CD4-positive, alpha-beta T cell treated with Interleukin-2 at 100 ng/mL for 4 hours (primary cell): ENCODE measurements at regions not wholly inside any gene's neighbourhood (a gene's known extent, or its start where the extent isn't known, plus 50 kb on each side); places are given as distances from the start of the nearest gene placed in this dataset.
"Not testable (repeated sequence)": the region's sequence is repeated elsewhere in the genome, so short reads cannot be mapped to it uniquely, and the experiment has no call there.

Experiments
- DNase-seq: peaks from one replicate; pipeline ENCODE4 v3.0.0-alpha.2; 2020; ENCODE audit warnings: low spot score

DNA sequence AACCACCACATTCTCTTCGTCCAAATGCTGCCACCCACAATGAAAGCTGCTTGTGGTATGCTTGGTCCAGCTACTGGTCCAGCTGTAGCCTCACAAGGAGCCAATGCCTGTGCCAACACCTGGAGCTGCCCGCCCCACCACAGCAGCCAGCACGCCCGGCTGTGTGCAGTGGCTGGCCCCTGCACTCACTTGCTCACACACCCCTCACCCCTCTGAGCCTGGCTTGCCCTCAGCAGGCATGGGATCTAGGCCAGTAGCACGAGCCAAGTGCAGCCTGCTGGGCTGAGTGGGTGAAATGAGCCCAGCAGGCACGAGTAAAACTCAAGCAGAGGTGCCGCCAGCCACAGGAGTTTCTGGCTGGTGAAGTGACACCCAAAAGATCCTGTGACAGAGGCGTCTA lies 2096.4 kb upstream of the PCDH20 start:
- DNase-seq: no peak

DNA sequence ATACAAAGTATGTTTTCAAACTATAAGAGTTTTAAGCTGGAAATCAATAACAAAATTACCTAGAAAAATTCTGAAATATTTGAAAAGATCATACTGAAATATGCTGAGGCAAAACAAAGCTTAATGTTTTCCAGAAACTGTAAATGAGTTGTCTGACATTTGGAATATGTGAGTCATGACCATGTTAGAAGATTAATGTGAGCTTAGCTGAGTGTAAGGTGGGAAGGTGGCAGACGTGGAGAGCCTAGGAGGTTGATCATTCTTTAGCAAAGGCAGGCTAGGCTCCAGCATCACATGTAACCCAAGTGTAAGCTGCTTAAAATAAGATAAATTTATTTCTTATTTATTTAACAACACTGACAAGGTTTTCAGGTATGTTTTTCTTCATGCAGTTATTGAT lies 2086.1 kb upstream of the PCDH20 start:
- no peak for DNase-seq

DNA sequence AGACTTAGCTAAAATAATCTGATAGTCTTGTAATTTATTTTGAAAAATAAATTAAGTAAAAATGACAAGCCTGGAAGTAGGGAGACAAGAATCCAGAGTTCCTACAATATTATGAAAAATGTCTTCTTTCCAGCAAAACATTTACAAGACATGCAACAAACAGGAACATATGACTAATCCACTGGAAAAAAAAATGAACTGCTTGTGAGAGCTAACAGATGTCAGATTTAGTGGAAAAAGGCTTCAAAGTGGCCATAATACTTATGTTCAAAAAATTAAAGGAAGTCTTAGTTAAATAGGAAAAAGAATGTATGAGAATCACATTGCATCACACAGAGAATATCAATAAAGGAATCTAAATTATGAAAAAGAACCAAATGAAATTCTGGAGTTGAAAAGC lies 2082.0 kb upstream of the PCDH20 start:
- no peak for DNase-seq

DNA sequence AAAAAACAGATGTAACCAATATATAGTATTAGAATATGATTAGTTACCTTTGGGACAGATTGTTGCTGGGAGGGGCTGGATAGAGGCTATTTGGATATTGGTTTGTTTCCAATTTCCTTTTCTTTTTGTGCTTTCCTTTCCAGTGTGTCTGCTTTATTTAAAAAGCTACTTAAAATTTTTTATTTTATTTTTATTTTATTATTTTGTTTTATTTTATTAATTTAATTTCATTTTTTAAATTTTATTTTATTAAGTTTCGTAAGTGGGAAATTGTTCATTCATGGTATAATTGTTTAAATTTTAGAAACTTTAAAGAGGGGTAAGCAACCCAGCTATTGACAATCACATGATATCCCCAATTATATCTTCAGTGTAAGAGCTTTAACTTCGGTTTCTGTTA lies 2077.0 kb upstream of the PCDH20 start:
- no peak for DNase-seq

- no peak for DNase-seq
These were observed 2074.5 kb upstream of the PCDH20 start for GRCh38 chr13:63490149-63490548.

DNA sequence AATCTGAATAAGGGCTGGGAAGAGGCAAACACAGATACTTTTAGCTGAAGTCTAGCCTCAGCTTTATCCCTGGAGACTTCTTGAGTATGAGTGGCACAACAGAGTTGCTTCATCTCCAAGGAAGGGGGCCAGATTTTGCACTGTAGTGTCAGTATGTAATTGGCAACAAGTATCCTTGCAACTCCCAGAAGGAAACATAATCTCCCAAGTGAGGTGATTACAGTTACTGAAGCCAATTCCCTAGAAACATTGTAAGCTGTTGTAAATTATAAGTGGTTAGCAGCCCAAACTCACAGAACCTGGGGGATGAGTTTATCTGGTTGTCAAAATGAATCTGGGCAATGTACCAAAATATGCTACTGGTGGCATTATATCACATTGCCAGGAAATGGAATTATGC lies 2065.7 kb upstream of the PCDH20 start:
- DNase-seq: no peak

GRCh38 chr13:63472711-63473110 lies 2057.1 kb upstream of the PCDH20 start:
- DNase-seq: no peak

- no peak for DNase-seq
These were observed 2048.3 kb upstream of the PCDH20 start for GRCh38 chr13:63463782-63464610.

DNA sequence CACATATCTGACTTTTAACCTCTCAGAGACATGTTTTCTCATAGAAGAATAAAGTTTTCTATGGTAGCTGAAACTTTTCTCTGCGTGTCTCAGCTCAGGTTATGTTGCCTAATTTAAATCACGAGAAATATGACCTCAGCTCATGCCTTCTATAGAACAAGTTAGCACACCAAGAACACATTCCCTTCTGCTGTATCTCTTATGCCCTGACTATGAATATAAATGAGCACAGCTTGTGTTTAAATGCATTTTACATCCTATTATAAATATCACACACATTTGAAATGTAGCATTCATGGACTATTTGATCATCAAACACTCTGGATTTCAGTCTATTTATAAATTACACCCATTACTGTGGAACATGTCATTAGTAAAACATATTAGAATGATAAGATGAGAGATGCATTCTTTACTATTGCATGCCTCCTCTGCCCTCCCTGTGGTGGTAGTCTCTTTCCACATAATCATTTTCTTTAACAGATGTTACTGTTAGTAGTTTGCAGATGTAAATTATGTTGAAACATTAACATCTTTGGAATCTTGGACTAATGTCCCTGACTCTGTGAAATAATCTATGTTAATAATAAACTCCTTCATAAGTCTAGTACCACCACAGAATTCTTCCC lies 2044.9 kb upstream of the PCDH20 start:
- DNase-seq: no peak

DNA sequence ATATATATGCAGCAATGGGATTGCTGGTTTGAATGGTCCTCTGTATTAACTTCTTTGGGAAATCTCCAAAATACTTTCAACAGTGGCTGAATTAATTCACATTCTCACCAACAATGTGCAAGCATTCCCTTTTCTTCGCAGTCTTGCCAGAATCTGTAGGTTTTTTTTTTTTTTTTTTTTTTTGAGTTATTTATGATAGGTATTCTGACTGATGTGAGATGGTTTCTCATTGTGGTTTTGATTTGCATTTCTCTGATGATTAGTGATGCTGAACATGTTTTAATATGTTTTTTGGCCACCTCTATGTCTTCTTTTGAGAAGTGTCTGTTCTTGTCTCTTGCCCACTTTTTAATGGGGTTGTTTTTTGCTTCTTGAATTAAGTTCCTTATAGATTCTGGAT lies 2041.5 kb upstream of the PCDH20 start:
- no peak for DNase-seq

DNA sequence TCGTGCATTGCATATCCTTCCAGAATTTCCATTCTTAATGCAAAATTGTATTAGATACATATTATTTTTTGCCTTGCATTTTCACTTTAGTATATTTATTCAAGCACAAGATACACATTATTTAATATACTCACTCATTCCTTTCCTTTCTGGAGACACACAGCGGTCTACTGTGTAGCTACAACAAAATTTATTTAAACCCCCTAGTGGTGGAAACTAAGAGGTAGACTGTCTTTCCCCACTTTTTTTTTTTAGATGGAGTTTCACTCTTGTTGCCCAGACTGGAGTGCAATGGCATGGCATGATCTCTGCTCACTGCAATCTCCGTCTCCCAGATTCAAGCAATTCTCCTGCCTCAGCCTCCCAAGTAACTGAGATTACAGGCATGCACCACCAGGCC lies 2040.3 kb upstream of the PCDH20 start:
- DNase-seq: no peak

GRCh38 chr13:63449550-63449949 lies 2033.9 kb upstream of the PCDH20 start:
- no peak for DNase-seq

DNA sequence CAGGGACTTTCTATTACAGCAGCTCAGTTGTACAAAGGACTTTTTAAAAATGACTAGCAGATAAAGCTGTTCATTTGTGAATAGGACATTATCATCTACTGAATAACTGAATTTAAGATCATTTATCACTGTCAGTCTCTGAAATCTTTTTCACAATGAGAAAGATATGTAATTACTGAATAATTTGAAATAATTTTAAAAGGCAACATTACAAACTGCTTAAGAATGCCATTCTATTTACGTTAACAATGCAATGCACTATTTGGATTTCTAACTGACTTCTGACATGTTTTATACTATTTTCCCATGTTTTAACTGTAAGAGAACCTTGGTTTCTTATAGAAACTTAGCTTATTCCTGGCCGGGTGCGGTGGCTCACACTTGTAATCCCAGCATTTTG lies 2033.0 kb upstream of the PCDH20 start:
- DNase-seq: no peak

GRCh38 chr13:63446329-63446728 lies 2030.7 kb upstream of the PCDH20 start:
- no peak for DNase-seq

- DNase-seq: not testable (repeated sequence)
These were observed 2028.6 kb upstream of the PCDH20 start for GRCh38 chr13:63444225-63444624.

GRCh38 chr13:63438951-63439350 lies 2023.3 kb upstream of the PCDH20 start:
- DNase-seq: no peak

DNA sequence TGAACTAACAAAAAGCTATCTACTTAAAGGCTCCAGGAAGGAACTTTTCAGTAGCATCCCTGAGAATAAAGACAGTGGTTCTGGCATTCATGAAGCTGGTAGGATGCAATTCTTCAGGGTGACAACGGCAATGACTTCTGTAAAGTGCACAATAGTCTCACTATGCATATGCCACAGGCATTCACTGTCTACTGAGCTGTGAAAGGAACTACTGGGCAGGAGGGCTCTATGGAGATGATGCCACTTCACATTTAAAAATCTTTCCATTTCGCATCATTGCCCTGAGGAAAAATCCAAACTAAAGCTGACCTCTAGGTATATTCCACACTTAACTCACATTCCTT lies 2020.6 kb upstream of the PCDH20 start:
- DNase-seq: no peak

DNA sequence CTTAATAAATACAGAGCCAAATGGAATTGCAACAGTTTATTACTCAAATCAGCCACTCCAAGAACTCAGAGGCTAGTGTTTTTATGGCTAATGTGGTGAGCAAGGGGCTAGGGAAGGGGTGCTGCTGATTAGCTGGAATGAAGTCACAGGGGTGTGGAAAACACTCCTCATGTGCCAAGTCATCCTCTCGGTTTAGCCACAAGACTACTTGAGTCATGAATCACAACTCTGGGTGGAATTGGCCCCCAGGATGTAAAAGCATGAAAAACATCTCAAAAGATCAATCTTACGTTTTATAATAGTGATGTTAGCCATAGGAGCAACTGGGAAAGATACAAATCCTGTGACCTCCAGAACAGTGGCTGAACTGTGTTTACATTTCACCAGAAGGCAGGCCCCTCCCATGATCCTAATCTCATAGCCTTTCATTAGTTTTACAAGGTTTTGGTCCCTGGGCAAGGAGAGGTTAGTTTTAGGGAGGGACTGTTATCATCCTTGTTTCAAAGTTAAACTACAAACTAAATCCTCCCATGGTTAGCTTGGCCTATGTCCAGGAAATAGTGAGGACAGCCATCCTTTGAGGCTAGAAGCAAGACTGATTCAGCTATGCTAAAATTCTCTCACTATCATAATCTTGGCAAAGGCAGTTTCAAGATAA lies 2020.1 kb upstream of the PCDH20 start:
- no peak for DNase-seq

GRCh38 chr13:63433546-63434150 lies 2018.0 kb upstream of the PCDH20 start:
- DNase-seq: no peak

- no peak for DNase-seq
These were observed 2011.5 kb upstream of the PCDH20 start for GRCh38 chr13:63427170-63427569.

DNA sequence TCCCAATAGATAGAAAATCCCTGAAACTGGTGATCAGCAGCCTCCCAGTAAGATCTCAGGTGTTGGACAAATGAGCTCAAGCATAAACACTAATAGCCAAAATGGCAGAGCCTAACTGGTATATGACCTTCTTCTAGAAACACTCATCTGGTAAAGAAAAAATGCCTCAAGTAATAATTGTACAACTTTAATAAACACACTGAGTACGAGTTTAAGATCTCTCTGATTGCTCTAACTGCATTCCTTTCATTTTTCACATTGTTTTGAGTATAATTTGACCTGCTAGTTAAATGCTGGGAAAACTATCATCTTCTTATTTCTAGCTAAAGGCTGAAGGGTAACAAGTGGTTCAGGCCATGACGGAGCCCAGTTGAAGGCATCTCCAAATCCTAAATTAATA lies 2009.5 kb upstream of the PCDH20 start:
- DNase-seq: no peak

DNA sequence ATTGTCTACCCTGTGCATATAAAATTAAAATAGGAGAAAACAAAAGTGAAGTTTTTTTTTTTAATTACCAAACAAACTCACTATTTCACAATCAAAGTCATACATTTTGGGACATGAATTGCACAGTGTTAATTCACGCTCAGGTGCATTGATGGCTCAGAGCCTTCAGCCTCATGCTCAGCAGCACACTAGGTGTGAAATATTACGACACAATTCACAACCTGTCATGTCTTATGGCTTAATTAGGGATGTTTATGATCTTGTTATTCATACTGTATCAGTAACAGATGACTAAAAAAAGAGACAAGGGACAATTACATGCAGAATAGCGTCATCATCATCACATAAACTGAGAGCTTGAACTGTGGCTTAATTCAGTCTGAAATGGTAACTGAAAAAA lies 2005.5 kb upstream of the PCDH20 start:
- no peak for DNase-seq

GRCh38 chr13:63420685-63421084 lies 2005.0 kb upstream of the PCDH20 start:
- DNase-seq: no peak
